Liver (tissue), 8 donors: ENCODE measurements at regions not wholly inside any gene's neighbourhood (a gene's known extent, or its start where the extent isn't known, plus 50 kb on each side); places are given as distances from the start of the nearest gene placed in this dataset.

ENCODE experiments used
- DNase-seq: peaks from one replicate; pipeline ENCODE4 v3.0.0-alpha.2; 2017; ENCODE audit warnings: low spot score
- H3K27ac ChIP-seq, 2 donors: one replicate each; pipeline ENCODE4 v1.7.0; 2013; ENCODE audit warnings: inconsistent platforms in 2 of 2, low read length in 2 of 2, control low read depth in 1 of 2, low read depth in 1 of 2, mild to moderate bottlenecking in 1 of 2
- H3K27me3 ChIP-seq, 4 donors: one replicate each; pipeline versions ENCODE4 v1.6.1 to v1.7.0; 2013; ENCODE audit warnings: low read length in 3 of 4, inconsistent platforms in 1 of 4, mild to moderate bottlenecking in 1 of 4, moderate library complexity in 1 of 4; ENCODE audit not compliant: control insufficient read depth in 4 of 4, insufficient read depth in 4 of 4
- H3K36me3 ChIP-seq, 4 donors: one replicate each; pipeline versions ENCODE4 v1.6.1 to v1.7.0; 2013; ENCODE audit warnings: low read length in 3 of 4, mild to moderate bottlenecking in 3 of 4, low read depth in 1 of 4, moderate library complexity in 1 of 4; ENCODE audit not compliant: control insufficient read depth in 4 of 4, insufficient read depth in 3 of 4
- H3K4me1 ChIP-seq, 4 donors: one replicate each; pipeline versions ENCODE4 v1.6.1 to v1.7.0; 2013; ENCODE audit warnings: low read length in 3 of 4, mild to moderate bottlenecking in 3 of 4, moderate library complexity in 1 of 4; ENCODE audit not compliant: control insufficient read depth in 4 of 4, insufficient read depth in 4 of 4
- H3K4me3 ChIP-seq, 3 donors: one replicate each; pipeline versions ENCODE4 v1.6.1 to v1.7.0; 2013; ENCODE audit warnings: low read length in 3 of 3, control low read depth in 1 of 3, low read depth in 1 of 3, mild to moderate bottlenecking in 1 of 3
- H3K9ac ChIP-seq, 2 donors: one replicate each; pipeline ENCODE4 v1.7.0; 2013; ENCODE audit warnings: low read length in 2 of 2, mild to moderate bottlenecking in 2 of 2, moderate library complexity in 2 of 2, control low read depth in 1 of 2, low read depth in 1 of 2
- H3K9me3 ChIP-seq, 4 donors: one replicate each; pipeline versions ENCODE4 v1.6.1 to v1.7.0; 2013; ENCODE audit warnings: low read length in 3 of 4; ENCODE audit not compliant: control insufficient read depth in 4 of 4
- CTCF ChIP-seq: fragments of 150-350 bp; IDR thresholded peaks from 2 replicates; pipeline ENCODE4 v1.5.1; 2017; ENCODE audit warnings: improper control_type of control experiment, low read depth, low read length; ENCODE audit not compliant: missing input control
- EGR1 ChIP-seq, 2 donors: IDR thresholded peaks; 2 replicates each; pipeline ENCODE4 v1.6.1; 2016 to 2018; ENCODE audit warnings: antibody characterized with exemption in 2 of 2, low read depth in 2 of 2
- FOXA1 ChIP-seq: IDR thresholded peaks from 2 replicates; pipeline ENCODE4 v1.6.1; 2016; ENCODE audit warnings: antibody characterized with exemption
- FOXA2 ChIP-seq: IDR thresholded peaks from 2 replicates; pipeline ENCODE4 v1.6.1; 2016; ENCODE audit warnings: antibody characterized with exemption
- GABPA ChIP-seq, 2 donors: IDR thresholded peaks in 1 of 2; conservative IDR thresholded peaks in 1 of 2; 2 replicates each; pipeline ENCODE4 v1.6.1; 2016; ENCODE audit warnings: antibody characterized with exemption in 2 of 2, mild to moderate bottlenecking in 1 of 2, moderate library complexity in 1 of 2
- HNF4A ChIP-seq, 2 donors: conservative IDR thresholded peaks; 2 replicates each; pipeline ENCODE4 v1.6.1; 2016; ENCODE audit warnings: antibody characterized with exemption in 2 of 2, mild to moderate bottlenecking in 2 of 2
- HNF4G ChIP-seq: IDR thresholded peaks from 2 replicates; pipeline ENCODE4 v1.6.1; 2016; ENCODE audit warnings: antibody characterized with exemption
- JUND ChIP-seq, 2 donors: IDR thresholded peaks; 2 replicates each; pipeline ENCODE4 v1.6.1; 2016; ENCODE audit warnings: antibody characterized with exemption in 2 of 2
- MAX ChIP-seq: IDR thresholded peaks from 2 replicates; pipeline ENCODE4 v1.6.1; 2016; ENCODE audit warnings: antibody characterized with exemption
- NR2F2 ChIP-seq: IDR thresholded peaks from 2 replicates; pipeline ENCODE4 v1.6.1; 2016; ENCODE audit warnings: antibody characterized with exemption
- RAD21 ChIP-seq, 2 donors: IDR thresholded peaks; 2 replicates each; pipeline ENCODE4 v1.6.1; 2016; ENCODE audit warnings: antibody characterized with exemption in 2 of 2, mild to moderate bottlenecking in 2 of 2
- REST ChIP-seq: IDR thresholded peaks from 2 replicates; pipeline ENCODE4 v1.6.1; 2016; ENCODE audit warnings: antibody characterized with exemption, mild to moderate bottlenecking
- RXRA ChIP-seq, 2 donors: IDR thresholded peaks; 2 replicates each; pipeline ENCODE4 v1.6.1; 2017 to 2018; ENCODE audit warnings: antibody characterized with exemption in 2 of 2, mild to moderate bottlenecking in 1 of 2
- SP1 ChIP-seq: IDR thresholded peaks from 2 replicates; pipeline ENCODE4 v1.6.1; 2018; ENCODE audit warnings: antibody characterized with exemption, mild to moderate bottlenecking
- TAF1 ChIP-seq: conservative IDR thresholded peaks from 2 replicates; pipeline ENCODE4 v1.6.1; 2016; ENCODE audit warnings: antibody characterized with exemption, mild to moderate bottlenecking
- YY1 ChIP-seq: IDR thresholded peaks from 2 replicates; pipeline ENCODE4 v1.6.1; 2016; ENCODE audit warnings: antibody characterized with exemption, mild to moderate bottlenecking
- ZBTB33 ChIP-seq: IDR thresholded peaks from 2 replicates; pipeline ENCODE4 v1.6.1; 2016; ENCODE audit warnings: antibody characterized with exemption
- WGBS: extraction: QIAGEN DNeasy Blood & Tissue Kit; methylation state at CpG from one replicate; pipeline ENCODE4 v1.1.7; 2013; 5-methylcytosine and 5-hydroxymethylcytosine counted together
- TF ChIP-seq, protein P1 (sequence below): IDR thresholded peaks from 2 replicates; pipeline ENCODE4 v1.6.1; 2016; ENCODE audit warnings: antibody characterized with exemption
- donor health status: healthy.
- donor health status: healthy.
- donor health status: healthy.
- donor health status: healthy.
- donor health status: healthy.

- TF ChIP-seq REST (peak; percentile 29), FOXA1 (peak; percentile 10), SP1 (no peak), HNF4A (conservative IDR thresholded peaks at IDR 0.05) (peak; percentile 48 to 69), NR2F2 (no peak), JUND (IDR thresholded peaks at IDR 0.05) (peak in 1 of 2 donors; percentile 50), ZBTB33 (no peak), CTCF (no peak), EGR1 (IDR thresholded peaks at IDR 0.05; ENCODE audit: low read depth in 2 of 2) (no peak), MAX (peak; percentile 54), YY1 (peak; percentile 46), RAD21 (IDR thresholded peaks at IDR 0.05) (no peak), FOXA2 (no peak), HNF4G (no peak), TAF1 (no peak), GABPA (IDR thresholded peaks at IDR 0.05 in 1 of 2, conservative IDR thresholded peaks at IDR 0.05 in 1 of 2) (no peak), RXRA (IDR thresholded peaks at IDR 0.05) (peak in 1 of 2 donors; percentile 77)
- TF ChIP-seq, protein P1, sequence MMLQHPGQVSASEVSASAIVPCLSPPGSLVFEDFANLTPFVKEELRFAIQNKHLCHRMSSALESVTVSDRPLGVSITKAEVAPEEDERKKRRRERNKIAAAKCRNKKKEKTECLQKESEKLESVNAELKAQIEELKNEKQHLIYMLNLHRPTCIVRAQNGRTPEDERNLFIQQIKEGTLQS, result no peak
- no peak for DNase-seq
- Histone ChIP-seq H3K27me3 (no peaks in the 10 kb centered on the region), H3K9me3 (peaks cover 0 to 3% (median 2%) of the 10 kb centered on the region in 4 donors), H3K36me3 (no peaks in the 10 kb centered on the region), H3K9ac (no peak overlapping the region), H3K4me1 (peaks cover 4 to 30% (median 18%) of the 10 kb centered on the region in 4 donors), H3K4me3 (no peak overlapping the region), H3K27ac (no peak overlapping the region)
- 52% methylated on average over 4 of the region's 4 CpGs for WGBS
These were observed 244.9 kb downstream of the DHX35 start for GRCh38 chr20:39206899-39207564.
